CD1c-positive myeloid dendritic cell (primary cell): ENCODE measurements at regions not wholly inside any gene's neighbourhood (a gene's known extent, or its start where the extent isn't known, plus 50 kb on each side); places are given as distances from the start of the nearest gene placed in this dataset.
A peak's percentile ranks its signal among the peaks of the same experiment; 100 is the strongest.
"Not testable (repeated sequence)": the region's sequence is repeated elsewhere in the genome, so short reads cannot be mapped to it uniquely, and the experiment has no call there.

Source experiments
- DNase-seq: peaks from one replicate; pipeline ENCODE4 v3.0.0-alpha.2; 2016; ENCODE audit errors: extremely low spot score

- DNase-seq = not testable (repeated sequence)
Observed at GRCh38 chr1:196366-196765, 255.1 kb downstream of the OR4F29 start.

GRCh38 chr1:191296-192049, 260.0 kb downstream of the OR4F29 start:
- peak; percentile 0 for DNase-seq

- DNase-seq = not testable (repeated sequence)
Observed at GRCh38 chr1:190678-191077, 260.8 kb downstream of the OR4F29 start.

- DNase-seq = not testable (repeated sequence)
Observed at GRCh38 chr1:189915-190314, 261.6 kb downstream of the OR4F29 start.

- not testable (repeated sequence) for DNase-seq
Observed at GRCh38 chr1:189270-189669, 262.2 kb downstream of the OR4F29 start.

- not testable (repeated sequence) for DNase-seq
Observed at GRCh38 chr1:187298-187697, 264.2 kb downstream of the OR4F29 start.

GRCh38 chr1:186691-187131, 264.8 kb downstream of the OR4F29 start:
- DNase-seq = peak; percentile 0

GRCh38 chr1:186223-186622, 265.3 kb downstream of the OR4F29 start:
- not testable (repeated sequence) for DNase-seq

- not testable (repeated sequence) for DNase-seq
Observed at GRCh38 chr1:185526-185925, 266.0 kb downstream of the OR4F29 start.

- not testable (repeated sequence) for DNase-seq
Observed at GRCh38 chr1:184336-184686, 267.2 kb downstream of the OR4F29 start.

GRCh38 chr1:183620-184335, 267.7 kb downstream of the OR4F29 start:
- not testable (repeated sequence) for DNase-seq

- DNase-seq = not testable (repeated sequence)
Observed at GRCh38 chr1:183081-183480, 268.4 kb downstream of the OR4F29 start.

GRCh38 chr1:182631-183030, 268.8 kb downstream of the OR4F29 start:
- DNase-seq = not testable (repeated sequence)

- DNase-seq = peak; percentile 64
Observed at GRCh38 chr1:181247-182216, 269.9 kb downstream of the OR4F29 start.

- peak; percentile 1 for DNase-seq
Observed at GRCh38 chr1:180749-181205, 270.7 kb downstream of the OR4F29 start.

- DNase-seq = not testable (repeated sequence)
Observed at GRCh38 chr1:138842-139241, 312.6 kb downstream of the OR4F29 start.

GRCh38 chr1:137664-138063, 313.8 kb downstream of the OR4F29 start:
- not testable (repeated sequence) for DNase-seq

GRCh38 chr1:136344-136932, 315.0 kb downstream of the OR4F29 start:
- DNase-seq = not testable (repeated sequence)

- DNase-seq = not testable (repeated sequence)
Observed at GRCh38 chr1:134936-135335, 316.5 kb downstream of the OR4F29 start.

GRCh38 chr1:118440-118839, 333.0 kb downstream of the OR4F29 start:
- DNase-seq = not testable (repeated sequence)

GRCh38 chr1:115534-115933, 335.9 kb downstream of the OR4F29 start:
- DNase-seq = not testable (repeated sequence)
